Keratinocyte (primary cell): ENCODE measurements at regions not wholly inside any gene's neighbourhood (a gene's known extent, or its start where the extent isn't known, plus 50 kb on each side); places are given as distances from the start of the nearest gene placed in this dataset.

Experiments
- DNase-seq: peaks from one replicate; pipeline ENCODE4 v3.0.0-alpha.2; 2011; ENCODE audit warnings: low read depth, missing footprints, low spot score
- FAIRE-seq: peaks from 2 replicates; lab custom pipeline; 2011; peaks lifted over from hg19 to GRCh38; lab: Jason Lieb, UNC
- H2AFZ ChIP-seq: 2 replicates; pipeline ENCODE4 v1.6.0; 2012; ENCODE audit warnings: low read length, control low read depth, inconsistent platforms; ENCODE audit not compliant: control insufficient read depth
- H3K27ac ChIP-seq: 2 replicates; pipeline ENCODE4 v1.5.1; 2011; ENCODE audit warnings: low read length; ENCODE audit not compliant: control insufficient read depth, insufficient read depth
- H3K27me3 ChIP-seq: 3 replicates; pipeline ENCODE4 v1.6.0; 2011; ENCODE audit warnings: low read length; ENCODE audit not compliant: control insufficient read depth, insufficient read depth; ENCODE audit errors: extremely low read depth
- H3K36me3 ChIP-seq, 2 experiments: 2 replicates in 1 of 2; 3 replicates in 1 of 2; pipeline ENCODE4 v1.5.1; 2011; ENCODE audit warnings: low read length in 2 of 2, mild to moderate bottlenecking in 1 of 2; ENCODE audit not compliant: control insufficient read depth in 2 of 2, insufficient read depth in 2 of 2; ENCODE audit errors: extremely low read depth in 1 of 2
- H3K4me1 ChIP-seq: 3 replicates; pipeline ENCODE4 v1.5.1; 2011; ENCODE audit warnings: low read length; ENCODE audit not compliant: control insufficient read depth, insufficient read depth; ENCODE audit errors: extremely low read depth
- H3K4me2 ChIP-seq: 3 replicates; pipeline ENCODE4 v1.6.0; 2011; ENCODE audit warnings: low read depth, low read length; ENCODE audit not compliant: control insufficient read depth, insufficient read depth; ENCODE audit errors: extremely low read depth
- H3K4me3 ChIP-seq, 3 experiments: fragments of 200-600 bp in 1 of 3; sonication (generic) in 1 of 3; 2 replicates in 2 of 3; 3 replicates in 1 of 3; pipeline ENCODE4 v1.5.1; 2011 to 2016; ENCODE audit warnings: low read length in 3 of 3, mild to moderate bottlenecking in 3 of 3, control low read depth in 2 of 3, inconsistent platforms in 1 of 3, low read depth in 1 of 3, mixed read lengths in 1 of 3, mixed run types in 1 of 3, moderate library complexity in 1 of 3; ENCODE audit not compliant: control insufficient read depth in 2 of 3, insufficient read depth in 2 of 3; ENCODE audit errors: extremely low read depth in 1 of 3
- H3K79me2 ChIP-seq: 2 replicates; pipeline ENCODE4 v1.6.0; 2012; ENCODE audit warnings: low read length; ENCODE audit not compliant: control insufficient read depth, insufficient read depth
- H3K9ac ChIP-seq: 3 replicates; pipeline ENCODE4 v1.6.0; 2011; ENCODE audit warnings: low read length; ENCODE audit not compliant: control insufficient read depth, insufficient read depth; ENCODE audit errors: extremely low read depth
- H3K9me1 ChIP-seq: 3 replicates; pipeline ENCODE4 v1.6.0; 2011; ENCODE audit warnings: low read length; ENCODE audit not compliant: control insufficient read depth, insufficient read depth; ENCODE audit errors: extremely low read depth
- H3K9me3 ChIP-seq: 2 replicates; pipeline ENCODE4 v1.5.1; 2012; ENCODE audit warnings: low read depth, low read length; ENCODE audit not compliant: control insufficient read depth
- H4K20me1 ChIP-seq: 3 replicates; pipeline ENCODE4 v1.6.0; 2011; ENCODE audit warnings: low read length; ENCODE audit not compliant: control insufficient read depth, insufficient read depth; ENCODE audit errors: extremely low read depth
- EZH2 ChIP-seq: IDR thresholded peaks from one replicate; pipeline ENCODE4 v1.6.1; 2012; ENCODE audit warnings: inconsistent platforms, mild to moderate bottlenecking, low read length, moderate library complexity
- dilution Hi-C: fragments of 300-500 bp; cut with MboI; formaldehyde crosslinking; loops from one replicate; pipeline ENCODE4 v1.7.0; 2020; ENCODE audit warnings: low sequenced_read_pairs; ENCODE audit not compliant: extremely low pct_ligation_motif_present
- TF ChIP-seq, protein P1 (sequence below), 3 experiments: IDR thresholded peaks in 1 of 3; conservative IDR thresholded peaks in 1 of 3; optimal IDR thresholded peaks in 1 of 3; 2 replicates in 2 of 3; 3 replicates in 1 of 3; pipeline versions ENCODE3 to v1.5.1; 2011; ENCODE audit warnings: low read length in 3 of 3, mild to moderate bottlenecking in 3 of 3, moderate library complexity in 2 of 3, control low read depth in 1 of 3, inconsistent platforms in 1 of 3; ENCODE audit not compliant: insufficient read depth in 2 of 3; ENCODE audit errors: extremely low read depth in 1 of 3

GRCh38 chr2:34734662-34735061 lies 1135.6 kb upstream of the FAM98A start:
- Histone ChIP-seq H3K9ac (no peak overlapping the region), H3K4me3 (no peak overlapping the region), H3K27ac (no peak overlapping the region), H3K27me3 (no peaks in the 10 kb centered on the region), H2AFZ (no peak overlapping the region), H4K20me1 (no peaks in the 10 kb centered on the region), H3K4me1 (no peaks in the 10 kb centered on the region), H3K9me3 (no peaks in the 10 kb centered on the region), H3K79me2 (no peaks in the 10 kb centered on the region), H3K9me1 (no peaks in the 10 kb centered on the region), H3K4me2 (no peak overlapping the region), H3K36me3 (no peaks in the 10 kb centered on the region)
- dilution Hi-C loops, result no loop called here
- TF ChIP-seq, protein P1, sequence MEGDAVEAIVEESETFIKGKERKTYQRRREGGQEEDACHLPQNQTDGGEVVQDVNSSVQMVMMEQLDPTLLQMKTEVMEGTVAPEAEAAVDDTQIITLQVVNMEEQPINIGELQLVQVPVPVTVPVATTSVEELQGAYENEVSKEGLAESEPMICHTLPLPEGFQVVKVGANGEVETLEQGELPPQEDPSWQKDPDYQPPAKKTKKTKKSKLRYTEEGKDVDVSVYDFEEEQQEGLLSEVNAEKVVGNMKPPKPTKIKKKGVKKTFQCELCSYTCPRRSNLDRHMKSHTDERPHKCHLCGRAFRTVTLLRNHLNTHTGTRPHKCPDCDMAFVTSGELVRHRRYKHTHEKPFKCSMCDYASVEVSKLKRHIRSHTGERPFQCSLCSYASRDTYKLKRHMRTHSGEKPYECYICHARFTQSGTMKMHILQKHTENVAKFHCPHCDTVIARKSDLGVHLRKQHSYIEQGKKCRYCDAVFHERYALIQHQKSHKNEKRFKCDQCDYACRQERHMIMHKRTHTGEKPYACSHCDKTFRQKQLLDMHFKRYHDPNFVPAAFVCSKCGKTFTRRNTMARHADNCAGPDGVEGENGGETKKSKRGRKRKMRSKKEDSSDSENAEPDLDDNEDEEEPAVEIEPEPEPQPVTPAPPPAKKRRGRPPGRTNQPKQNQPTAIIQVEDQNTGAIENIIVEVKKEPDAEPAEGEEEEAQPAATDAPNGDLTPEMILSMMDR (optimal IDR thresholded peaks at IDR 0.05 in 1 of 3, IDR thresholded peaks at IDR 0.05 in 1 of 3, conservative IDR thresholded peaks at IDR 0.05 in 1 of 3; ENCODE audit: extremely low read depth in 1 of 3, insufficient read depth in 2 of 3, low read length in 3 of 3), result no peak
- no peak for TF ChIP-seq EZH2
- DNase-seq, result no peak
- FAIRE-seq, result no peak

GRCh38 chr2:34734042-34734441 lies 1134.9 kb upstream of the FAM98A start:
- no peak for FAIRE-seq
- Histone ChIP-seq H3K9me3 (no peaks in the 10 kb centered on the region), H2AFZ (no peak overlapping the region), H3K4me2 (no peak overlapping the region), H3K36me3 (no peaks in the 10 kb centered on the region), H4K20me1 (no peaks in the 10 kb centered on the region), H3K9ac (no peak overlapping the region), H3K27me3 (no peaks in the 10 kb centered on the region), H3K4me1 (no peaks in the 10 kb centered on the region), H3K27ac (no peak overlapping the region), H3K79me2 (no peaks in the 10 kb centered on the region), H3K9me1 (no peaks in the 10 kb centered on the region), H3K4me3 (no peak overlapping the region)
- DNase-seq, result no peak
- dilution Hi-C loops, result no loop called here
- TF ChIP-seq, protein P1 (optimal IDR thresholded peaks at IDR 0.05 in 1 of 3, IDR thresholded peaks at IDR 0.05 in 1 of 3, conservative IDR thresholded peaks at IDR 0.05 in 1 of 3; ENCODE audit: extremely low read depth in 1 of 3, insufficient read depth in 2 of 3, low read length in 3 of 3), result no peak
- no peak for TF ChIP-seq EZH2
